MM.1S (cell line): ENCODE measurements at regions not wholly inside any gene's neighbourhood (a gene's known extent, or its start where the extent isn't known, plus 50 kb on each side); places are given as distances from the start of the nearest gene placed in this dataset.

Experiments used
- DNase-seq: peaks from one replicate; pipeline ENCODE4 v3.0.0-alpha.2; 2015
- H2AFZ ChIP-seq: fragments of 300-600 bp; sonication (generic); 2 replicates; pipeline ENCODE4 v1.6.0; 2016; ENCODE audit warnings: antibody characterized with exemption, low read length
- H3F3A ChIP-seq: fragments of 300-600 bp; sonication (generic); 2 replicates; pipeline ENCODE4 v1.6.1; 2016; ENCODE audit warnings: mild to moderate bottlenecking, antibody characterized with exemption, low read length, moderate library complexity, mixed read lengths; ENCODE audit not compliant: insufficient read depth
- H3K27ac ChIP-seq: fragments of 300-600 bp; sonication (generic); 2 replicates; pipeline ENCODE4 v1.5.1; 2016; ENCODE audit warnings: mild to moderate bottlenecking, low read length
- H3K27me3 ChIP-seq: fragments of 300-600 bp; sonication (generic); replicated peaks from 2 replicates; pipeline ENCODE4 v1.6.0; 2016; ENCODE audit warnings: low read length; ENCODE audit not compliant: insufficient read depth
- H3K36me3 ChIP-seq: fragments of 300-600 bp; sonication (generic); replicated peaks from 2 replicates; pipeline ENCODE4 v1.6.1; 2016; ENCODE audit warnings: mild to moderate bottlenecking, low read length, mixed read lengths; ENCODE audit not compliant: insufficient read depth
- H3K4me1 ChIP-seq: fragments of 300-600 bp; sonication (generic); 2 replicates; pipeline ENCODE4 v1.6.1; 2016; ENCODE audit warnings: low read length, mixed read lengths
- H3K4me2 ChIP-seq: fragments of 300-600 bp; sonication (generic); 2 replicates; pipeline ENCODE4 v1.6.0; 2016; ENCODE audit warnings: low read depth, low read length
- H3K4me3 ChIP-seq: fragments of 300-600 bp; sonication (generic); 2 replicates; pipeline ENCODE4 v1.5.1; 2016; ENCODE audit warnings: low read length, mixed read lengths
- H3K79me2 ChIP-seq: fragments of 300-600 bp; sonication (generic); 2 replicates; pipeline ENCODE4 v1.6.1; 2016; ENCODE audit warnings: mixed run types, low read length, mixed read lengths
- H3K9ac ChIP-seq: fragments of 300-600 bp; sonication (generic); 2 replicates; pipeline ENCODE4 v1.6.1; 2016; ENCODE audit warnings: low read length, mixed read lengths
- H3K9me2 ChIP-seq: fragments of 300-600 bp; sonication (generic); replicated peaks from 2 replicates; pipeline ENCODE4 v1.6.1; 2016; ENCODE audit warnings: mild to moderate bottlenecking, low read length, mixed read lengths; ENCODE audit not compliant: insufficient read depth
- H3K9me3 ChIP-seq: fragments of 300-600 bp; sonication (generic); replicated peaks from 2 replicates; pipeline ENCODE4 v1.6.1; 2016; ENCODE audit warnings: mild to moderate bottlenecking, low read length, mixed read lengths; ENCODE audit not compliant: insufficient read depth
- H4K20me1 ChIP-seq: fragments of 300-600 bp; sonication (generic); 2 replicates; pipeline ENCODE4 v1.6.1; 2016; ENCODE audit warnings: mild to moderate bottlenecking, low read length, moderate library complexity, mixed read lengths; ENCODE audit not compliant: insufficient read depth
- CTCF ChIP-seq: fragments of 300-600 bp; sonication (generic); IDR thresholded peaks from 2 replicates; pipeline ENCODE4 v1.5.1; 2016; ENCODE audit warnings: antibody characterized with exemption, low read length, mixed read lengths
- EZH2 ChIP-seq: fragments of 300-600 bp; sonication (generic); optimal IDR thresholded peaks from 2 replicates; pipeline ENCODE3; 2017; ENCODE audit warnings: low read depth, mild to moderate bottlenecking, antibody characterized with exemption, low read length, mixed read lengths
- EZH2phosphoT487 ChIP-seq: fragments of 300-600 bp; sonication (generic); IDR thresholded peaks from 2 replicates; pipeline ENCODE4 v1.6.1; 2018; ENCODE audit warnings: antibody characterized with exemption, low read length

GRCh38 chr3:135784557-135784956 is 181.0 kb upstream of the PPP2R3A start:
- Histone ChIP-seq H2AFZ (no peak overlapping the region), H3K27me3 (no peaks in the 10 kb centered on the region), H3K4me3 (no peak overlapping the region), H3K36me3 (no peaks in the 10 kb centered on the region), H3K9ac (no peak overlapping the region), H3F3A (no peaks in the 10 kb centered on the region), H3K9me3 (no peaks in the 10 kb centered on the region), H3K9me2 (no peaks in the 10 kb centered on the region), H3K79me2 (no peaks in the 10 kb centered on the region), H3K27ac (no peak overlapping the region), H4K20me1 (no peaks in the 10 kb centered on the region), H3K4me2 (no peak overlapping the region), H3K4me1 (no peaks in the 10 kb centered on the region)
- no peak for DNase-seq
- TF ChIP-seq CTCF (no peak), EZH2 (no peak), EZH2phosphoT487 (no peak)

- no peaks in the 10 kb centered on the region for H4K20me1 ChIP-seq
- no peak overlapping the region for H2AFZ ChIP-seq
- no peak overlapping the region for H3K4me2 ChIP-seq
- DNase-seq: no peak
- no peak for TF ChIP-seq CTCF
- TF ChIP-seq EZH2phosphoT487: no peak
- no peak for TF ChIP-seq EZH2
- no peaks in the 10 kb centered on the region for H3K79me2 ChIP-seq
- no peaks in the 10 kb centered on the region for H3F3A ChIP-seq
- no peaks in the 10 kb centered on the region for H3K4me1 ChIP-seq
- H3K9me2 ChIP-seq: no peaks in the 10 kb centered on the region
- H3K9ac ChIP-seq: no peak overlapping the region
- no peak overlapping the region for H3K4me3 ChIP-seq
- no peaks in the 10 kb centered on the region for H3K9me3 ChIP-seq
- no peaks in the 10 kb centered on the region for H3K27me3 ChIP-seq
- H3K36me3 ChIP-seq: no peaks in the 10 kb centered on the region
- H3K27ac ChIP-seq: no peak overlapping the region
Observed at GRCh38 chr3:135788146-135788545, 177.4 kb upstream of the PPP2R3A start.

GRCh38 chr3:135788978-135789377 is 176.6 kb upstream of the PPP2R3A start:
- Histone ChIP-seq H3K27me3 (no peaks in the 10 kb centered on the region), H3K4me3 (no peak overlapping the region), H3K36me3 (no peaks in the 10 kb centered on the region), H3K4me2 (no peak overlapping the region), H3K4me1 (no peaks in the 10 kb centered on the region), H3K9ac (no peak overlapping the region), H3K27ac (no peak overlapping the region), H2AFZ (no peak overlapping the region), H3K9me3 (no peaks in the 10 kb centered on the region), H3F3A (no peaks in the 10 kb centered on the region), H3K79me2 (no peaks in the 10 kb centered on the region), H3K9me2 (no peaks in the 10 kb centered on the region), H4K20me1 (no peaks in the 10 kb centered on the region)
- TF ChIP-seq EZH2: no peak
- no peak for TF ChIP-seq EZH2phosphoT487
- no peak for TF ChIP-seq CTCF
- DNase-seq: no peak

GRCh38 chr3:135792174-135792573 is 173.4 kb upstream of the PPP2R3A start:
- no peaks in the 10 kb centered on the region for H3F3A ChIP-seq
- no peak overlapping the region for H3K9ac ChIP-seq
- no peaks in the 10 kb centered on the region for H3K4me1 ChIP-seq
- no peak overlapping the region for H3K27ac ChIP-seq
- no peaks in the 10 kb centered on the region for H3K9me3 ChIP-seq
- no peak overlapping the region for H2AFZ ChIP-seq
- TF ChIP-seq EZH2phosphoT487 (no peak), EZH2 (no peak), CTCF (no peak)
- H3K79me2 ChIP-seq: no peaks in the 10 kb centered on the region
- no peaks in the 10 kb centered on the region for H4K20me1 ChIP-seq
- no peaks in the 10 kb centered on the region for H3K9me2 ChIP-seq
- no peaks in the 10 kb centered on the region for H3K36me3 ChIP-seq
- H3K27me3 ChIP-seq: no peaks in the 10 kb centered on the region
- DNase-seq: no peak
- no peak overlapping the region for H3K4me3 ChIP-seq
- H3K4me2 ChIP-seq: no peak overlapping the region
